ENCODE measurements at regions not wholly inside any gene's neighbourhood (a gene's known extent, or its start where the extent isn't known, plus 50 kb on each side); places are given as distances from the start of the nearest gene placed in this dataset. TPM values are rescaled to one million over a fixed set of nuclear protein-coding genes. Genes with fewer than 3 reads are reported as not detected.

GRCh38 chr3:16114930-16115329 lies 59.5 kb upstream of the GALNT15 start:
- ATAC-seq (peak; percentile 37), DNase-seq (ENCODE audit: low spot score) (no peak)
- intact Hi-C loops (cut with DNase I) = no loop called here

GRCh38 chr3:16118396-16118795 lies 56.1 kb upstream of the GALNT15 start:
- intact Hi-C loops (cut with DNase I) = no loop called here
- no peak for ATAC-seq

GRCh38 chr3:16119887-16120286 lies 54.6 kb upstream of the GALNT15 start:
- DNase-seq (ENCODE audit: low spot score) (no peak), ATAC-seq (no peak)
- intact Hi-C loops (cut with DNase I) = no loop called here

More at GRCh38 chr3:16118396-16118795, 56.1 kb upstream of the GALNT15 start:
- no peak for DNase-seq (ENCODE audit: low spot score)

DNA sequence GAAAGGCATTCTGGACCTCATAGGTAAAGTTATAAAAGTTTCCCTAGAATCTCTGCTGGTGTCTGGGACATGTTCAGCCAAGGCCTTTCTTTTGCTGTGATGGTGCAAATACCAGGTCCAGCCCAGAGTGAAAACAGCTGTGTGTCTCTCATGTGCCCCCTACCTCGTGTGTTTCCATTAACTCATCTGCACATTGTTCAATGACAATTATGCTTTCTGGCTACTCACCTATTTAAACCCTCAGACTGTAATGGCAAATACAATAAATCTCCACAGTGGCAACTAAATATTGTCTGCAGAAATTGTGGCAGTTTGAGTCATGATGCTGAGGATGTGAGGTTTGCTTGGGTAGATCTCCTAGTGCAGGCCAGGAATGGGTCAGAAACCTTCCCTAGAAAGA lies 53.1 kb upstream of the GALNT15 start:
- ATAC-seq (no peak), DNase-seq (ENCODE audit: low spot score) (no peak)
- intact Hi-C loops (cut with DNase I) = no loop called here

- DNase-seq (ENCODE audit: low spot score) (no peak), ATAC-seq (peak; percentile 61)
- intact Hi-C loops (cut with DNase I) = no loop called here
Measured at GRCh38 chr3:16122155-16122554, 52.3 kb upstream of the GALNT15 start.

- DNase-seq (ENCODE audit: low spot score) = no peak
- intact Hi-C loops (cut with DNase I) = no loop called here
- ATAC-seq = no peak
Measured at GRCh38 chr3:16122661-16123060, 51.8 kb upstream of the GALNT15 start.

GRCh38 chr3:16124636-16125035 lies 49.8 kb upstream of the GALNT15 start:
- ATAC-seq (no peak), DNase-seq (ENCODE audit: low spot score) (no peak)
- intact Hi-C loops (cut with DNase I) = no loop called here

Small RNA genes in the stretch of these regions (microRNA-seq; reads per million reads assigned to microRNA genes)
- gene MIR563 = not detected

Measured in sciatic nerve (tissue), 2 donors.